ENCODE measurements at regions not wholly inside any gene's neighbourhood (a gene's known extent, or its start where the extent isn't known, plus 50 kb on each side); places are given as distances from the start of the nearest gene placed in this dataset.
"Not testable (repeated sequence)": the region's sequence is repeated elsewhere in the genome, so short reads cannot be mapped to it uniquely, and the experiment has no call there.

DNA sequence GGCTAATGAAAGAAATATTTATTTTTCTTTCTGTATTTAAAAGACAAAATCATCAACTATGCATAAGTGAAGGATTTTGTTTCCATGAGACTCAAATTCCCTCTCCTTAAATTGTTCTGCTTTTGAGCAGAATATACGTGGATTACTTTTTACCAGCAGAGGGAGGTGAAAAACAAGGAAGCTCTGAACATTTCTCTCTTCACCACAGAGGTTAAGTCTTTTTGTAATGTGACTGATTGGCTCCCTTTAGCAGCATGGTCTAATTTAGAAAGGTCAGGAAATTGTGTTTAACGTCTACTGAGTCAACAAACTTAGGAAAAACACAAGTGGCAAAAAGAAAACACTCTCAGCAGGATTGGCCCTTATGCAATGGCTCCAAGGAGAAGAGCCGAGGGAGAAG lies 55.1 kb upstream of the F9 start:
- no peak for DNase-seq (ENCODE audit: low read depth)

GRCh38 chrX:139461945-139462344 lies 68.6 kb upstream of the F9 start:
- DNase-seq (ENCODE audit: low read depth): not testable (repeated sequence)

GRCh38 chrX:139454743-139455142 lies 75.8 kb upstream of the F9 start:
- DNase-seq (ENCODE audit: low read depth): no peak

- peak; percentile 24 for DNase-seq (ENCODE audit: low read depth)
Observed at GRCh38 chrX:139448996-139449395, 81.5 kb upstream of the F9 start.

- no peak for DNase-seq (ENCODE audit: low read depth)
Observed at GRCh38 chrX:139446832-139447231, 83.7 kb upstream of the F9 start.

DNA sequence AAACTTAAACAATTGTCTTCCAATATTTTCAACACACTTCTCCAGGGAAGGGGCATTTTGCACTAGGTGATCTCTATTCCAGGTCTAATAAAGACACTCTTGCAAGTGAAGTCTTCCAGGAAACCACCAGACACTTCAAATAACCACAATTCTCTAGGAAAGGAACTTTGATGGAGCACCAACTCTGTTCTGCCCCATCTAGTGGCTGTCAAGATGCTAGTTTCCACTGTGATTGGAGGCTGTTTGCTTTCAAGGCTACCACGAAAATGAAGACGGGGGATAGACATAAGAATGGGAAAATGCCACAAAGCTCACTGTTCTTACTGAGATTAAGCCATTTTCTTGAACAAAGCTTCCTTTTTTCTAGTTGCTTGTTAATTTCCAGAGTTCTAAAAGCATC lies 100.6 kb upstream of the F9 start:
- no peak for DNase-seq (ENCODE audit: low read depth)

DNA sequence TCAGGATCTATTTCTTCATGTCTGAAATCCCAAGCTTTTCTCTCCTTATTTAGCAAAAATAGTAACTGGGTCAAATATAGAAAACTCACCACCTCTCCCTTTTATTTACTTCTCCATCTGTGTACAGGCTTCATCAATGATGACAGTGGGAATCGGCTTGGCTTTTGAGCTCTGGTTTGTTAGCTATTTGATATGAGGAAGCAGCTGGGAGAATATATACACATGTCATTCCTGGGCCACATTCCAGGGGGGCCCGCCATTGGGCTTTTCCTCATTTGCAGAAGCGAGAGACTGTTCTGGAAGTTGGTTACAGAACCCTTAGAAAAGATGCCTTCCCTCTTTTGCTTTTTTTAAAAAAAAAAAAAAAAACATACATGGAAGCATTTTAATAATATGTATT lies 107.4 kb upstream of the F9 start:
- DNase-seq (ENCODE audit: low read depth): no peak

DNA sequence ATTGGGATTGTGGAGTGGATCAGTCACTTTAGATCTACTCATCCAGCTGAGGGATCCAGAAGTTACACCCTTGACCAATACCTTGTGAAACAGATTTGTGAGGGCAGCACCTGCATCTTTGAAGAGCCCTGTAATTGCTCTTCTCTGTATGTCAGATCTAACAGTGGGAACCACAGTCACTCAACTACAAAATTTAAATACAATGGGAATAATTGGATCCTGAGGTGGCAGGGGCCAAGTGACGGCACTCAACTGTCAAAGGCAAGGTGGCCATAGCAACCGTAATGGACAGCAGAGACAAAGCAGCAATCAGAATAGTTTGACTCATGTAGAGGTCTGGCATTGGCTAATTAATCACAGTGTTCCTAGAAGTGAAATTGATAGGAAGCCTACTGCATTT lies 132.3 kb upstream of the F9 start:
- DNase-seq (ENCODE audit: low read depth): not testable (repeated sequence)

GRCh38 chrX:139388254-139388653 lies 142.3 kb upstream of the F9 start:
- no peak for DNase-seq (ENCODE audit: low read depth)

DNA sequence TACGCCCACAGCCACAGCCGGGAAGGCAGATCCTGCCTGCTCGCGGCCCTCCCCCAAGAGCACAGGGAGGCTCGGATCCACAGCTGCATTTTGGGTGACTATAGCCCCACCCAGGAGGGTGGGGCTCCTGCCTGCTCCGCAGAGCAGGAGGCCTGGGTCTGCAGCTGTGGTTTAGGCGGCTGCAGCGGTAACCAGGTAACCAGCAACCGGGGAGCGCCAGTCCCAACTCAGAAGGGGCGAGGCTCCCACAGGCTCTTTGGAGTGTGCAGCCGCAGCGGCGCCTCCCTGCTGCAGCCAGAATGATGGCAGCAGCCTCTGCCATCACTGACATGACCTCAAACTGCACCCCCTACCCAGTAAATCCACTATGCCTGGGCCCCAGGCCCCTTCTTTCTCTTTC lies 148.0 kb upstream of the F9 start:
- no peak for DNase-seq (ENCODE audit: low read depth)

DNA sequence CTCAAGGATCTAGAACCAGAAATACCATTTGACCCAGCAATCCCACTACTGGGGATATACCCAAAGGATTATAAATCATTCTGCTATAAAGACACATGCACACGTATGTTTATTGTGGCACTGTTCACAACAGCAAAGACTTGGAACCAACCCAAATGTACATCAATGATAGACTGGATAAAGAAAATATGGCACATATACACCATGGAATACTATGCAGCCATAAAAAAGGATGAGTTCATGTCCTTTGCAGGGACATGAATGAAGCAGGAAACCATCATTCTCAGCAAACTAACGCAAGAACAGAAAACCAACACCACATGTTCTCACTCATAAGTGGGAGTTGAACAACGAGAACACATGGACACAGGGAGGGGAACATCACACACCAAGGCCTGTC lies 154.0 kb upstream of the F9 start:
- not testable (repeated sequence) for DNase-seq (ENCODE audit: low read depth)

DNA sequence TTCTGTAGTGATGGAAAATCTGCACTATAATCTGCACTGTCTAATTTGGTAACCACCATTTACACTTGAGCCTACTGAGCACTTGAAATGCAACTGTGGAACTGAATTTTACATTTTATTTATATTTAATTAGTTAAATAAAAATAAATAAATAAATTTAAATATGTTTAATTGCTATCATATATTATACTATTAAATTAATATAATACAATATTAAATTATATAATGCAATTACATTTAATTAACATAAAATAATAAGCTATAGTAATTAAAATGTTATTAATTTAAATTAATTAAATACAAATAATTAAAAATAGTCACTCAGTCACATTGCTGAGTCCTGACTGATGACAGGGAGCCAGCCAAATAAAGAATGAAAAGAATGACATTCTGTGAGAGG lies 170.2 kb upstream of the F9 start:
- DNase-seq (ENCODE audit: low read depth): no peak

GRCh38 chrX:139342594-139342991 lies 187.9 kb upstream of the F9 start:
- not testable (repeated sequence) for DNase-seq (ENCODE audit: low read depth)

GRCh38 chrX:139341855-139342593 lies 188.5 kb upstream of the F9 start:
- DNase-seq (ENCODE audit: low read depth): not testable (repeated sequence)

DNA sequence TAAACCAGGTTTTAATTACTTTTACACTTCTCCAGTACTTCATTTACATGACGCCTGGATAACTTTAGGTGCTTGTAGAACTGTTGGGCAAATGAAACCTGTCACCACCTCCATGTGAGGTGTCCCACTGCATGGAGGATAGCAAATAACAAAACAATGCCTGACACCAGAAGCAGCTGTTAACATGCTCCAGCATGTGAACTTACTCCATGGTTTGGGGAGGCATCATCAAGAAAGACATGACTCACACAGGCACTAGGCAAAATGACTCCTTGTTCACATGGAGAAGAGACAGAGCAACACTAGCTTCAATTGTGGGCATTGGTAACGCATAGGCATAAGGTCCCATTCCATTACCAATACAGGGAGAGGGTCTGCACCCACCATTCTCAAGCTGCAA lies 198.1 kb upstream of the F9 start:
- DNase-seq (ENCODE audit: low read depth): no peak

GRCh38 chrX:139327355-139327754 lies 203.2 kb upstream of the F9 start:
- no peak for DNase-seq (ENCODE audit: low read depth)

GRCh38 chrX:139324756-139325155 lies 205.8 kb upstream of the F9 start:
- DNase-seq (ENCODE audit: low read depth): no peak

GRCh38 chrX:139320661-139321354 lies 209.7 kb upstream of the F9 start:
- not testable (repeated sequence) for DNase-seq (ENCODE audit: low read depth)

DNA sequence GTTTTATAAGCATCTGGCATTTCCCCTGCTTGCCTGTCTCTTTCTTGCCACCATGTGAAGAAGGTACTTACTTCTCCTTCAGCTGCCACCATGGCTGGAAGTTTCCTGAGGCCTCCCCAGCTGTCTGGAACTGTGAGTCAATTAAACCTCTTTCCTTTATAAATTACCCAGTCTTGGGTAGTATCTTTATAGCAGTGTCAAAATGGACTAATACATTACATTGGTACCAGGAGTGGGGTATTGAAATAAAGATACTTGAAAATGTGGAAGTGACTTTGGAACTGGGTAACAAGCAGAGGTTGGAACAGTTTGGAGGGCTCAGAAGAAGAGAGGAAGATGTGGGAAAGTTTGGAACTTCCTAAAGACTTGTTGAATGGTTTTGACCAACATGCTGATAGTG lies 223.9 kb upstream of the F9 start:
- DNase-seq (ENCODE audit: low read depth): not testable (repeated sequence)

- DNase-seq (ENCODE audit: low read depth): peak; percentile 3
Observed at GRCh38 chrX:139304471-139304870, 226.1 kb upstream of the F9 start.

DNA sequence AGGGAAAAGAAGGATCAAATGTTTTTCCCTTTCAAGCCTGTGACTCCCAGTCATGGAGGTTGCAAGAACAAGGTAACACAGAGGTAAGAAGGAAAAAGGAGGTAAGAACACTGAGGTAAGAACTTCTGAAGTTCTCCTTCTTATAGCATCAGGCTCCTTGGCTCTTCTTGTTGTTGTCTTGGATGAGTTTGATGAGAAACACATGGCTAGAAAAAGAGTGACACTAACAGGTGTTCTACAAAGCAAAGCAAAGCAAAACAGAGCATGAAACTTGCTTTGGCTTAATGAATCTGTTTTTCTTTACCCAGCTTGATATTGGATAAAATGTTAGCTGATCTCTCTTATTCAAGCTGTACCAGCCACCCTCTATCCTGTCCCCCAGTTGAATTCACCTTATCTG lies 231.2 kb upstream of the F9 start:
- DNase-seq (ENCODE audit: low read depth): no peak

GRCh38 chrX:139298437-139298836 lies 232.1 kb upstream of the F9 start:
- DNase-seq (ENCODE audit: low read depth): no peak

DNA sequence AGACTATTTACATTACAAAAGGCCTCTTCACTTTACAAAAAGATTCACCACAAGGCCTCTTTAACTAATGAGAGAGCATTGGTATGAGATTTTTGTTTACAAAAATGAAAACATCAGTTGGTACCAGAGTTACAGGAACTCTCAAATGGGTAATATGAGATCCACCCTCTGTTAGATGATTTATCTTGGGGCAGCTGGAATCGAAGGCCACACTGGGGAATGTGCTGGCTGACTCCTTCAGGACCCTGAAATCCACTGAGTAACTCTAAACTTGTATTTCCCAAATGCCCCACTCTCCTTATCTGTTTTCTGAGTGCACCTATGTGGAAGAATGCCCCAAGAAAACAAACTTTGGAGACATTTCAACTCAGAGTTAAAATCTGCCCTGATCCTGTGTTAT lies 232.9 kb upstream of the F9 start:
- DNase-seq (ENCODE audit: low read depth): no peak

DNA sequence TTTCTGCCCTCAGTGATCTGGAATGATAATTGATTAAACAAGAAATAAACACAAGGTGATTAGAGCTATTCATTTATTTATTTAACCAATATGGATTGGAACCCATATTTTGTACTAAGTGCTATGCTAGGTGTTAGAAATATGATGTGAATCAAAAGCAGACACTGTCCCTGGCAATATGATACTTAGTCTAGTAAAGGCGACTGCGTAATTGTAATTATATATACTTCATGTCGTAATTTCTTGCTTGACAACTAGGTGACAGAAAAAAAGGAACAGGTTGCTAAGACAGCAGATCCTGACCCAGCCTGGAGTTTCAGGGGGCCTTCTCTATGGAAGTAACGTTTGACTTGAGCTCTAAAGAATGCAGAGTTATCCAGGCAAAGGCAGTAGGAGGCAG lies 236.5 kb upstream of the F9 start:
- DNase-seq (ENCODE audit: low read depth): no peak

Measured in non-pigmented ciliary epithelial cell (primary cell).